Nephron progenitor cell (in vitro differentiated cells): ENCODE measurements at regions not wholly inside any gene's neighbourhood (a gene's known extent, or its start where the extent isn't known, plus 50 kb on each side); places are given as distances from the start of the nearest gene placed in this dataset.
A peak's percentile ranks its signal among the peaks of the same experiment; 100 is the strongest.

ENCODE experiments used
- DNase-seq: peaks from one replicate; pipeline ENCODE4 v3.0.0; 2021
- H3K27ac Mint-ChIP-seq: 2 replicates; pipeline ENCODE4 v1.8.0; 2021; ENCODE audit warnings: mild to moderate bottlenecking, moderate library complexity, mixed read lengths
- H3K27me3 Mint-ChIP-seq: 2 replicates; pipeline ENCODE4 v1.8.0; 2021; ENCODE audit warnings: mild to moderate bottlenecking, low read depth, mixed read lengths; ENCODE audit not compliant: poor library complexity
- H3K36me3 Mint-ChIP-seq: 2 replicates; pipeline ENCODE4 v1.8.0; 2021; ENCODE audit warnings: low read depth, mixed read lengths
- H3K4me1 Mint-ChIP-seq: 2 replicates; pipeline ENCODE4 v1.8.0; 2021; ENCODE audit warnings: mixed read lengths
- H3K4me3 Mint-ChIP-seq: 2 replicates; pipeline ENCODE4 v1.8.0; 2021; ENCODE audit warnings: mild to moderate bottlenecking, moderate library complexity, mixed read lengths
- H3K9me3 Mint-ChIP-seq: 2 replicates; pipeline ENCODE4 v1.8.0; 2021; ENCODE audit warnings: mild to moderate bottlenecking, moderate library complexity, mixed read lengths
- TF ChIP-seq, protein P1 (sequence below): fragments of 200-600 bp; sonication (generic); IDR thresholded peaks from 2 replicates; pipeline ENCODE4 v1.5.0; 2021; ENCODE audit warnings: antibody characterized with exemption

DNA sequence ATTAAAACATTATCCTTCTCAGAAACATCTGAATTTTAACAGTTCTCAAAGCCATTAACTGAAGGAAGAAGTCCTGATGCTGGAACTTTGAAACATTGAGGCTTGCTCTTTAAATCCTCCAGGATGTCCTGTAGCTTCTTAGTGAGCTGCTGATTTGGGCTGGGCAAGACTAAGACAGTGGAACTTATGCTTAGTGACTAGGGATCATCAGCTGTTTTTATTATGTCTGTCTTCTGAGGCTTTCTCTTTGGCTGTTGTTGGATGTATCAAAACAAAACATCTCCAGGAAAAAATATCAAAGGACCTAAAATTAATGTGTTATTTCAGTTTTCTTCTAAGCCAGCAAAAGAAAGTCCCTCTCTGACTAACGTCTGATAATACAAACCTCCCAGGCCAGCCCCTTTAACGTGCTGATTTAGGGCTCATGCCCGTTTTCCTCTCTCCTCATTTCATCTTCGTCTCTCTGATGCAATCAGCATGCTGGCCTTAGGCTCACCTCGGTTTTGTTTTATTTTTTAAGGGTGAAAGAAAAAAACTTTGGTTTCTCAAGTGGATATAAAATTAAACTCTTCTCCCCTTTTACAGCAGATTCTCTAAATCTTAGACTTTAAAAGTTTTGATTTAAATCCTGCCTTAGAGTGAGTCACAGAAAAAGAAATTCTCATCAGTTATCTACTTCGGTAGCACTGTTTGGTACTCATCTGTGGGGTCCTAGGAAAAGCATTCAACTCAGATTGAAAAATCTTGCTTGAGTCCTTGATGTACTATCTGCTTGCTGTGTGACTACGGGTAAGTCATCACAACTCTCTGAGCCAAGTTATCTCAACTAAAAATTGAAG is 106.2 kb upstream of the CCDC91 start:
- TF ChIP-seq, protein P1, sequence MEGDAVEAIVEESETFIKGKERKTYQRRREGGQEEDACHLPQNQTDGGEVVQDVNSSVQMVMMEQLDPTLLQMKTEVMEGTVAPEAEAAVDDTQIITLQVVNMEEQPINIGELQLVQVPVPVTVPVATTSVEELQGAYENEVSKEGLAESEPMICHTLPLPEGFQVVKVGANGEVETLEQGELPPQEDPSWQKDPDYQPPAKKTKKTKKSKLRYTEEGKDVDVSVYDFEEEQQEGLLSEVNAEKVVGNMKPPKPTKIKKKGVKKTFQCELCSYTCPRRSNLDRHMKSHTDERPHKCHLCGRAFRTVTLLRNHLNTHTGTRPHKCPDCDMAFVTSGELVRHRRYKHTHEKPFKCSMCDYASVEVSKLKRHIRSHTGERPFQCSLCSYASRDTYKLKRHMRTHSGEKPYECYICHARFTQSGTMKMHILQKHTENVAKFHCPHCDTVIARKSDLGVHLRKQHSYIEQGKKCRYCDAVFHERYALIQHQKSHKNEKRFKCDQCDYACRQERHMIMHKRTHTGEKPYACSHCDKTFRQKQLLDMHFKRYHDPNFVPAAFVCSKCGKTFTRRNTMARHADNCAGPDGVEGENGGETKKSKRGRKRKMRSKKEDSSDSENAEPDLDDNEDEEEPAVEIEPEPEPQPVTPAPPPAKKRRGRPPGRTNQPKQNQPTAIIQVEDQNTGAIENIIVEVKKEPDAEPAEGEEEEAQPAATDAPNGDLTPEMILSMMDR = no peak
- Mint-ChIP-seq H3K27ac (no peak overlapping the region), H3K4me1 (peaks cover 10% of the 10 kb centered on the region), H3K36me3 (no peaks in the 10 kb centered on the region), H3K9me3 (no peaks in the 10 kb centered on the region), H3K27me3 (no peaks in the 10 kb centered on the region), H3K4me3 (no peak overlapping the region)
- DNase-seq = no peak

DNA sequence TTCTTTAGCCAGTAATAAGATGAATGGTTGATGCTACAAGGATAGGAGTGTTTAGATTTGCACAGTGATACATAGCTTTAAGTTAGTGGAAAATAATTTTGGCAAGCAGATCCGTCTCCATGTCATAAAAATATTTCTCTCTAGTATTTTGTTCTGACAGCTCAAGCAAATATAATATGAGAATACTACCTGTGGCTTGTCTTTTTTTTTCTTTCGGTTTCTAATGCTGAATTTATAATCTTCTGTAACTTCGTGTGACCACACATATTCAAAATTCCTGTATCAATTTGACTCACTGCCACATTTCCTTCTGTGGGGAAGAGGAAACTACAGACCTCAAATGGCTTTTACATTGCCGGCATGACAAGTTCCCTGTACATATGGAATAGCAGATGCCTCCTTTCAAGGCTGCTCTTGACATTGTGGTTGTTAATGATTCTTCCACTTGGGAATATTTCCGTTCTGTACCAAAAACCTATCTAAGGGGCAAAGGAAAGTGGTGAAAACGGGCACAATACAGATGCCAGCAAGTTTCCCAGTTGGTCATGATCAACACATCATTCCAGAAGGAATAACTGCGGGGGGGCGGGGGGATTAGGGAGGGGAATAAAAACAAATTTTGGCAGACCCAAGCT is 103.6 kb upstream of the CCDC91 start:
- TF ChIP-seq, protein P1 = no peak
- Mint-ChIP-seq H3K9me3 (no peaks in the 10 kb centered on the region), H3K27ac (no peak overlapping the region), H3K36me3 (no peaks in the 10 kb centered on the region), H3K4me1 (peaks cover 32% of the 10 kb centered on the region), H3K4me3 (no peak overlapping the region), H3K27me3 (no peaks in the 10 kb centered on the region)
- no peak for DNase-seq

DNA sequence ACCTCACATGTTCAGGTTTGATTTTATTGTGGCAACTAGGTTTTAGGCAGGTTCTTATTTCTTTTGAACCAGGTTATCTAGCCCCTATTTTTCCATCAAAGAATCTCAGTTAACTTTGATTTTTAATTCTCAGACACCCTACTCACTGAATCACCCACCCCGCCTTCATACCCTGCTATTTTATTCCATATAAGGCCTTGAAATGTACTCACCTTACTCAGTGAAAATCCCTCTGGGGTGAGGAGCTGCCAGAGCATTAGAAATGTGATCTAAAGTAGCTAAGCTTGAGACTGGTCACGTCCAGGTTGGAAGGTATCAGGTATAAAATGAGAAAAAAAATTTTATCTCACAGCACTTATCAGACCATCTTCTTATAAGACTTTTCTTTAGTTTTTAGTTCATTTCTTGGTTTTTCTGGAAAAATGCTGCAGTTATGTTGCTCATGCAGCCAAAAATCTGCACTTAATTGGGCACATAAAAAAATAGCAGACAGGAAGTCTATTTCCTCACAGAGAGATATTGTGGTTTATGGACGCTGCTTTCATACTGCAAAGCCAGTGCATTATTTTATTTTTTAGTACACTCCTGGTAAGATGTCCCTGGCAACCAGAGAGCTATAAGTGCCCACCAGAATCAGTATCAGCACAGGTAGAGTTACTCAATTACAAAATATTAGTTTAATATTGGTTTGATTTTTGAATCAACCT is 101.5 kb upstream of the CCDC91 start:
- TF ChIP-seq, protein P1 = no peak
- H3K4me3 Mint-ChIP-seq = no peak overlapping the region
- H3K27me3 Mint-ChIP-seq = no peaks in the 10 kb centered on the region
- H3K4me1 Mint-ChIP-seq = peaks cover 38% of the 10 kb centered on the region
- DNase-seq = no peak
- H3K9me3 Mint-ChIP-seq = no peaks in the 10 kb centered on the region
- no peaks in the 10 kb centered on the region for H3K36me3 Mint-ChIP-seq
- H3K27ac Mint-ChIP-seq = no peak overlapping the region

DNA sequence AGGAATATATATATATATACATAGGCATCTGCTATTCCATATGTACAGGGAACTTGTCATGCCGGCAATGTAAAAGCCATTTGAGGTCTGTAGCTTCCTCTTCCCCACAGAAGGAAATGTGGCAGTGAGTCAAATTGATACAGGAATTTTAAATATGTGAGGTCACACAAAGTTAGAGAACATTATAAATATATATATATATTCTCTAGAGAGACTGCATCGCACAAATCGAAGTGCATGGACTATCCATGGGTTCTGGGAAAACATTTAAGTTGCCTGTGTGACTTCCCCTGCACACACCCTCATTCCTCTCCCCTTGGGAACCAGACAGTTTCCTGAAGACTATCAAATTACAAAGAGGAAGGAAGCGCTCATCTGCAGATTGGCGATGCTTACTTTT is 100.9 kb upstream of the CCDC91 start:
- peak; percentile 13 for DNase-seq
- Mint-ChIP-seq H3K4me3 (peak overlapping the region; percentile 65), H3K4me1 (peaks cover 38% of the 10 kb centered on the region), H3K36me3 (no peaks in the 10 kb centered on the region), H3K27ac (peak overlapping the region; percentile 89), H3K27me3 (no peaks in the 10 kb centered on the region), H3K9me3 (no peaks in the 10 kb centered on the region)
- TF ChIP-seq, protein P1 = no peak

DNA sequence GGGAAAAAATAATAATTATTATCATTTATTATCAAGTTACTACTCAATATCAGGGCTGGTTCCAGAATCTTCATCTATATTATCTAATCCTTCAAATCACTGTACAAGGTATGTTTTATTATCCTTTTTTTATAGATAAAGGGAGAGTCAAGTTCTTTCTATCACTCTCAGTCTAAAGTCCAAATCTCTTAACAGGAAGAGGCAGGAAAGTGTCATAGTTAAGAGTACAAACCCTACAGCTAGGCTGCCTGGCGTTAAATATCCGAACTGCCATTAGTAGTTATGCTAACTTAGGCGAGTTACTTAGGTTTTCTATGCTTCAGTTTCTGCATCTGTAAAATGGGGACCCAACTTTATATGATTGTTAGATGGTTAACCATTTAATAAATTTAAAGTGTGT is 99.4 kb upstream of the CCDC91 start:
- no peak for DNase-seq
- H3K4me1 Mint-ChIP-seq = peaks cover 38% of the 10 kb centered on the region
- H3K36me3 Mint-ChIP-seq = no peaks in the 10 kb centered on the region
- no peaks in the 10 kb centered on the region for H3K27me3 Mint-ChIP-seq
- no peak overlapping the region for H3K4me3 Mint-ChIP-seq
- H3K27ac Mint-ChIP-seq = no peak overlapping the region
- H3K9me3 Mint-ChIP-seq = no peaks in the 10 kb centered on the region
- TF ChIP-seq, protein P1 = no peak
